KMS-11 (cell line): ENCODE measurements at regions not wholly inside any gene's neighbourhood (a gene's known extent, or its start where the extent isn't known, plus 50 kb on each side); places are given as distances from the start of the nearest gene placed in this dataset.

ENCODE experiments used
- H2AFZ ChIP-seq: fragments of 200-600 bp; sonication (generic); 2 replicates; pipeline ENCODE4 v1.6.1; 2016; ENCODE audit warnings: antibody characterized with exemption, mixed run types, low read depth
- H3K27ac ChIP-seq: fragments of 200-600 bp; sonication (generic); 2 replicates; pipeline ENCODE4 v1.6.1; 2016; ENCODE audit warnings: mild to moderate bottlenecking, mixed run types
- H3K27me3 ChIP-seq: fragments of 200-600 bp; sonication (generic); 2 replicates; pipeline ENCODE4 v1.6.1; 2017; ENCODE audit warnings: mild to moderate bottlenecking, low read depth, mixed run types, moderate library complexity; ENCODE audit not compliant: insufficient read depth
- H3K36me3 ChIP-seq: fragments of 200-600 bp; sonication (generic); 2 replicates; pipeline ENCODE4 v1.6.1; 2017; ENCODE audit warnings: mild to moderate bottlenecking, mixed run types; ENCODE audit not compliant: insufficient read depth
- H3K4me1 ChIP-seq: fragments of 200-600 bp; sonication (generic); 2 replicates; pipeline ENCODE4 v1.6.1; 2016; ENCODE audit warnings: mild to moderate bottlenecking, low read depth, mixed run types; ENCODE audit not compliant: poor library complexity, severe bottlenecking
- H3K4me2 ChIP-seq: fragments of 200-600 bp; sonication (generic); 2 replicates; pipeline ENCODE4 v1.7.0; 2016; ENCODE audit warnings: mild to moderate bottlenecking, mixed run types
- H3K4me3 ChIP-seq: fragments of 200-600 bp; sonication (generic); IDR thresholded peaks from 2 replicates; pipeline ENCODE4 v1.6.1; 2017; ENCODE audit warnings: low read depth, low read length, mixed read lengths; ENCODE audit not compliant: insufficient read depth
- H3K79me2 ChIP-seq: fragments of 200-600 bp; sonication (generic); 2 replicates; pipeline ENCODE4 v1.6.1; 2016; ENCODE audit warnings: low read depth, mixed run types; ENCODE audit not compliant: insufficient read depth
- H3K9ac ChIP-seq: fragments of 200-600 bp; sonication (generic); 2 replicates; pipeline ENCODE4 v1.6.1; 2016; ENCODE audit warnings: mild to moderate bottlenecking, mixed run types
- H4K20me1 ChIP-seq: fragments of 200-600 bp; sonication (generic); 2 replicates; pipeline ENCODE4 v1.6.1; 2016; ENCODE audit warnings: mild to moderate bottlenecking, mixed run types; ENCODE audit not compliant: insufficient read depth
- TF ChIP-seq, protein P1 (sequence below): fragments of 200-600 bp; sonication (generic); conservative IDR thresholded peaks from 2 replicates; pipeline ENCODE4 v1.6.1; 2017; ENCODE audit warnings: low read depth, mild to moderate bottlenecking, antibody characterized with exemption, low read length, moderate library complexity, mixed read lengths

DNA sequence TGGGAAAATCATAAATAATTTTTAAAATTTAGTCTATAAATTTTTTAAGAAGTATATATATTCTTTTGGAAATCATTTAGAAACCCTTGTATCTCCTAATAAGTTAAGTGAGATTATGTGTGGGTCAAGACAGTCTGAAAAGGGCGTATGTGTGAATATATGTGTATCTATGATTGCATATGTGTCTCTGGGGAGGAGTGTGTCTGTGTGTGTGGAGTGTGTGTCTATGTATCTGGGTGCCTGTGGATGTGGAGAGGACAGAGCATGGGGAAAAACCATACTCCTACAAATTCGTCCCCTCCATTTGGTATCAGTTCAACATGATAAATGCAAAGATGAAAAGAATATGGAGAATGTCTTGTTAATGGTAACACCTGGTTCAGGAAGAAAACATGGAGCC lies 342.0 kb upstream of the ACTBL2 start:
- no peak overlapping the region for H3K4me3 ChIP-seq
- H3K27ac ChIP-seq = no peak overlapping the region
- H3K4me1 ChIP-seq = no peaks in the 10 kb centered on the region
- no peaks in the 10 kb centered on the region for H3K79me2 ChIP-seq
- no peak overlapping the region for H3K9ac ChIP-seq
- no peak overlapping the region for H3K4me2 ChIP-seq
- H4K20me1 ChIP-seq = no peaks in the 10 kb centered on the region
- H3K27me3 ChIP-seq = no peaks in the 10 kb centered on the region
- TF ChIP-seq, protein P1, sequence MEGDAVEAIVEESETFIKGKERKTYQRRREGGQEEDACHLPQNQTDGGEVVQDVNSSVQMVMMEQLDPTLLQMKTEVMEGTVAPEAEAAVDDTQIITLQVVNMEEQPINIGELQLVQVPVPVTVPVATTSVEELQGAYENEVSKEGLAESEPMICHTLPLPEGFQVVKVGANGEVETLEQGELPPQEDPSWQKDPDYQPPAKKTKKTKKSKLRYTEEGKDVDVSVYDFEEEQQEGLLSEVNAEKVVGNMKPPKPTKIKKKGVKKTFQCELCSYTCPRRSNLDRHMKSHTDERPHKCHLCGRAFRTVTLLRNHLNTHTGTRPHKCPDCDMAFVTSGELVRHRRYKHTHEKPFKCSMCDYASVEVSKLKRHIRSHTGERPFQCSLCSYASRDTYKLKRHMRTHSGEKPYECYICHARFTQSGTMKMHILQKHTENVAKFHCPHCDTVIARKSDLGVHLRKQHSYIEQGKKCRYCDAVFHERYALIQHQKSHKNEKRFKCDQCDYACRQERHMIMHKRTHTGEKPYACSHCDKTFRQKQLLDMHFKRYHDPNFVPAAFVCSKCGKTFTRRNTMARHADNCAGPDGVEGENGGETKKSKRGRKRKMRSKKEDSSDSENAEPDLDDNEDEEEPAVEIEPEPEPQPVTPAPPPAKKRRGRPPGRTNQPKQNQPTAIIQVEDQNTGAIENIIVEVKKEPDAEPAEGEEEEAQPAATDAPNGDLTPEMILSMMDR = no peak
- H2AFZ ChIP-seq = no peak overlapping the region
- no peaks in the 10 kb centered on the region for H3K36me3 ChIP-seq

DNA sequence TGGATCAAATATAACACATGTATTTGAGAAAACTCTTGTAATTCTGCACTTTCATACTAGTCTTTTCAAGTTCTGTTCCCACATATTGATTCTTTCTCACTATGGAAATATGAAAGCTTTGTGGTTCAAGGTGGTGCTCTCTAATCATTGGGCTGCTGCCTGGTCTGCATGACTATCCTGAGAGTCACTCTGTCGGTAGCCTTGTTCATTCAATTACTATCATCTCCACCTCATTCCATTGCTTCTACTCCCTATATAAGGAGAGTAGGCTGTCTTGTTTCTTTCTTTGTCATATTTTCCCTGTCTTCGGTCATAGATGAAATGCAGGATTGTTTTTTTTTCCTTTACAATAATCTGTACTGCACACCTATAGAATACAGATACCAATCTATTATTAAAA lies 341.4 kb upstream of the ACTBL2 start:
- TF ChIP-seq, protein P1 = no peak
- Histone ChIP-seq H3K27ac (no peak overlapping the region), H4K20me1 (no peaks in the 10 kb centered on the region), H3K9ac (no peak overlapping the region), H2AFZ (no peak overlapping the region), H3K4me1 (no peaks in the 10 kb centered on the region), H3K4me2 (no peak overlapping the region), H3K27me3 (no peaks in the 10 kb centered on the region), H3K79me2 (no peaks in the 10 kb centered on the region), H3K36me3 (no peaks in the 10 kb centered on the region), H3K4me3 (no peak overlapping the region)

DNA sequence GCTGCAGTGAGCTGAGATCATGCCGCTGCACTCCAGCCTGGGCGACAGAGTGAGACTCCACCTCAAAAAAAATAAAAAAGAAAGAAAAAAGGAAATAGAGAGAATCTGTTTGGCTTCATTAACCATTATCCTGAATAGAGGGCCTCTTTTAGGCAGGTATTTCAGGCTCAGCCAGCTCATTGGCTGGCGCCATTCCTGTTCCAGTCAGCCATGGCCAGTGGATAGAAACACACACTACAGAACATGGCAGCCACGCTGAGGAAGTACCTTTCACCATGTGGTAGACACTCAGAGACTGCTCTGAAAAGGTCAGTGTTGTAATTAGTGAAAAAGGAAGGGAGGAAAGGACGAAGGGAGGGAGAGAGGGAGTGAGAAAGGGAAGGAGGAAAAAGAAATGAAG lies 340.0 kb upstream of the ACTBL2 start:
- Histone ChIP-seq H3K27me3 (no peaks in the 10 kb centered on the region), H3K4me1 (no peaks in the 10 kb centered on the region), H3K27ac (no peak overlapping the region), H3K4me3 (no peak overlapping the region), H3K9ac (no peak overlapping the region), H3K79me2 (no peaks in the 10 kb centered on the region), H3K36me3 (no peaks in the 10 kb centered on the region), H2AFZ (no peak overlapping the region), H4K20me1 (no peaks in the 10 kb centered on the region), H3K4me2 (no peak overlapping the region)
- TF ChIP-seq, protein P1 = no peak

DNA sequence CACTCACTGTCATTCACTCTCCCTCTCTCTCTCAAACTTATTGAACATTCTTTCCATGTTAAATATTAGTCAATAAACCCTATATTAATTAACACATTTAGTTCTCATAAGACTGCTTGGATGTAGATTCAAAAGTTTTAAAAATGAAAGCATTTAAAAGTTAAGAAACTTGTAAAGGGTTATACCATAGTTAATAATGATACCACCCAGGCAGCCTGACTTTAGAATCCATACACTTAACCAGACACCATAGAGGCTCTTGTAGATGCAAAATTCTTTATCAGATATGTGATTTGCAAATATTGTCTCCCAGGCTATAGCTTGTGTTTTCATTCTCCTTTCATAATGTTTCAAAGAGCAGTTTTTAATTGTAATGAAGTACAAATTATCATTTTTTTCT lies 335.8 kb upstream of the ACTBL2 start:
- H3K36me3 ChIP-seq = no peaks in the 10 kb centered on the region
- no peak overlapping the region for H2AFZ ChIP-seq
- H3K4me3 ChIP-seq = no peak overlapping the region
- H3K79me2 ChIP-seq = no peaks in the 10 kb centered on the region
- no peak overlapping the region for H3K9ac ChIP-seq
- TF ChIP-seq, protein P1 = no peak
- H3K27me3 ChIP-seq = no peaks in the 10 kb centered on the region
- H3K27ac ChIP-seq = no peak overlapping the region
- H3K4me2 ChIP-seq = no peak overlapping the region
- no peaks in the 10 kb centered on the region for H4K20me1 ChIP-seq
- H3K4me1 ChIP-seq = no peaks in the 10 kb centered on the region

DNA sequence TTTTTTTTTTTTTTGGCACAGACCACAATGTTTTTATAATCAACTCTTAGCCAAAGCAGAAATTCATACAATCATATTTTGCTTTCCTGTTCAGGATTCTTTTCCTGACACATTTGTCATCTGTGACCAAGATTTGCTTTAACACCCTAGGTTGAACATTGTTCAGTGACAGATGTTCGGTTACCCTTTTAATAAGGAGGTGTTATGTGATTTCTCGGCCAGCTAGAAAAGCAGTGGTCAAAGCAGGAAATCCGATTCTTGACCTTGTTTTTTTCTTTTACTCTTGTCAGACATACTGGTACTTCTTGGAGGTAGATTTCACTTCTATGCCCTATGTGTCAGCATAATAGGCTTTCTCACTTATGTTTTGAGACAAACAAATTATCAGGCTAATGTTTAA lies 335.3 kb upstream of the ACTBL2 start:
- no peaks in the 10 kb centered on the region for H3K79me2 ChIP-seq
- no peak overlapping the region for H3K4me3 ChIP-seq
- H2AFZ ChIP-seq = no peak overlapping the region
- TF ChIP-seq, protein P1 = no peak
- no peaks in the 10 kb centered on the region for H4K20me1 ChIP-seq
- no peak overlapping the region for H3K9ac ChIP-seq
- H3K4me2 ChIP-seq = no peak overlapping the region
- no peak overlapping the region for H3K27ac ChIP-seq
- H3K4me1 ChIP-seq = no peaks in the 10 kb centered on the region
- H3K27me3 ChIP-seq = no peaks in the 10 kb centered on the region
- no peaks in the 10 kb centered on the region for H3K36me3 ChIP-seq
